ENCODE measurements at regions not wholly inside any gene's neighbourhood (a gene's known extent, or its start where the extent isn't known, plus 50 kb on each side); places are given as distances from the start of the nearest gene placed in this dataset.

DNA sequence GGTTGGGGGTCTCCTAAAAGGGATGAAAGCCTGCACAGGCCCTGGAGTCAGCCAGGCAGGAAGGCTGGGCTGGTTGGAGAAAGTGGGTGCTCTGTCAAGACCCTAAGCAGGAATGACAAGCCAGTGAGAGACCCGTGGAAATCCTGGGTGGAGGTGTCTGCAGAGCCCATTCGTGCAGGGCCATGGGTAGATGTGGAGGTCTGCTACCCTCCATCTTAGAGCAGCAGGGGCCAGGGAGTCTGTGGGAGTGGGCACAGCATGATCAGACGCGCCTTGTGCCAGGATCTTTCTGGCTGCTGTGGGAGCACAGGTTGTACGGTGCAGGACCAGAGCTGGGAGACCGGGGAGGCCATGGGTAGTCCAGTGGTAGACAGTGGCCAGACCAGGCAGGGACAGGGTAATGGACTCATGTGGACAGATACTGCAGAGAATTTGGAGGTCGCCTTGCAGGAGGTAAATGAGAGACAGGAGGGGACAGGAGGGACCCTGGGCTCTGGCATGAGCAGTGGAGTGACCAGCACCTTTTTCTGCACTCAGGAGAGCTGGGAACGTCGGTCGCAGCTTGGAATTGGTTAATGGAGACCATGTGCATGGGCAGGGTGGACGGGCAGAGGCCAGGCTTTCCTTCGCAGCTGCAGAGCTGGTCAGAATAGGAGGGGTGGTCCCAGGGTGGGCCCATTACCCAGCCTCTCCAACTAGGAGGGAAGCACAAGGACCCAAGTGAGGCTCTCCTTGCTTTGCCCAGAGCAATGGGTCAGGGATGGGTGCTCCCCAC lies 203.5 kb upstream of the PMEPA1 start:
- H2BK20ac ChIP-seq (ENCODE audit: low read length) = no peak overlapping the region
- H3K27me3 ChIP-seq (replicated peaks in 1 of 4; ENCODE audit: control insufficient read depth in 3 of 4, extremely low read depth in 1 of 4, insufficient read depth in 3 of 4, low read length in 3 of 4) = no peaks in the 10 kb centered on the region
- CTCF ChIA-PET (ENCODE audit: partially characterized antibody) = interaction anchor here (0.6 kb wide), 1 partner anchor 414 kb away, joined by 3 read pairs; no protein-coding TSS in a partner anchor
- no peak overlapping the region for H3K23ac ChIP-seq (ENCODE audit: insufficient read length)
- no peak overlapping the region for H2BK5ac ChIP-seq (ENCODE audit: low read depth, low read length)
- H2AK5ac ChIP-seq (ENCODE audit: low read depth, low read length) = no peak overlapping the region
- H3K79me1 ChIP-seq (ENCODE audit: low read depth, low read length) = no peaks in the 10 kb centered on the region
- H2BK12ac ChIP-seq (ENCODE audit: low read depth, low read length) = no peak overlapping the region
- no peak overlapping the region for H3K18ac ChIP-seq (ENCODE audit: extremely low read depth, low read length)
- no peak overlapping the region for H3K4me2 ChIP-seq (ENCODE audit: insufficient read depth in 1 of 2, low read depth in 2 of 2, low read length in 2 of 2)
- H3K14ac ChIP-seq (ENCODE audit: insufficient read length) = no peak overlapping the region
- H3K23me2 ChIP-seq (ENCODE audit: low read depth, low read length) = no peaks in the 10 kb centered on the region
- DNase-seq (ENCODE audit: low read depth in 1 of 2, low spot score in 2 of 2) (no peak), FAIRE-seq (no peak)
- no peak overlapping the region for H2BK120ac ChIP-seq (replicated peaks; ENCODE audit: low read depth, low read length)
- no peak overlapping the region for H3K4me3 ChIP-seq (ENCODE audit: extremely low read depth in 1 of 4, insufficient read depth in 2 of 4, low read depth in 3 of 4, low read length in 4 of 4)
- H3K79me2 ChIP-seq (ENCODE audit: control insufficient read depth in 1 of 2, insufficient read depth in 2 of 2, low read length in 2 of 2) = no peaks in the 10 kb centered on the region
- no peaks in the 10 kb centered on the region for H3K9me3 ChIP-seq (ENCODE audit: insufficient read depth in 2 of 2, low read depth in 1 of 2, low read length in 1 of 2)
- POLR2A ChIA-PET (ENCODE audit: partially characterized antibody) = no interaction called here
- H4K8ac ChIP-seq (ENCODE audit: extremely low read depth, insufficient read depth, low read length) = no peak overlapping the region
- WGBS, 2 experiments (ENCODE audit: extremely low coverage in 1 of 2, insufficient coverage in 1 of 2, insufficient read length in 1 of 2, insufficient replicate concordance in 2 of 2, low coverage in 1 of 2, low lambda C conversion rate in 2 of 2, missing lambda C conversion rate in 1 of 2) = 87% methylated on average over 12 of the region's 12 CpGs; no CpG with 5 or more reads in 1 of the 2 experiments
- H3K9ac ChIP-seq (replicated peaks in 1 of 4; ENCODE audit: extremely low read depth in 1 of 4, low read depth in 3 of 4, low read length in 3 of 4) = no peak overlapping the region
- no peak overlapping the region for H3K27ac ChIP-seq (ENCODE audit: low read depth, low read length)
- H3K4ac ChIP-seq (replicated peaks; ENCODE audit: insufficient read length, low read depth, low read length) = no peak overlapping the region
- H4K20me1 ChIP-seq (replicated peaks in 1 of 2; ENCODE audit: control insufficient read depth in 1 of 2, insufficient read depth in 2 of 2, low read length in 2 of 2) = no peaks in the 10 kb centered on the region
- H2AFZ ChIP-seq (ENCODE audit: low read length) = no peak overlapping the region
- no peak overlapping the region for H4K91ac ChIP-seq (replicated peaks; ENCODE audit: insufficient read length, low read length)
- no peak overlapping the region for H4K5ac ChIP-seq (ENCODE audit: insufficient read length, low read depth, low read length)
- no peak overlapping the region for H2BK15ac ChIP-seq (ENCODE audit: low read length)
- no peak overlapping the region for H3K56ac ChIP-seq (replicated peaks; ENCODE audit: insufficient read length, low read depth, low read length)
- H3K4me1 ChIP-seq (replicated peaks in 1 of 4; ENCODE audit: control insufficient read depth in 3 of 4, insufficient read depth in 4 of 4, low read length in 3 of 4) = 0 out of 7 replicates have a peak, but pooled peaks cover 0 to 2% (median 0%) of the 10 kb centered on the region in 4 experiments
- H3K36me3 ChIP-seq (ENCODE audit: control insufficient read depth in 2 of 4, insufficient read depth in 4 of 4, low read length in 3 of 4) = no peaks in the 10 kb centered on the region
- TF ChIP-seq GABPA (IDR thresholded peaks at IDR 0.05; ENCODE audit: borderline replicate concordance, insufficient read depth, low read length) (no peak), SRF (IDR thresholded peaks at IDR 0.05; ENCODE audit: low read depth, low read length) (no peak), TBP (IDR thresholded peaks at IDR 0.05; ENCODE audit: low read depth, low read length) (no peak)

All from H1 (cell line).